ENCODE measurements at regions not wholly inside any gene's neighbourhood (a gene's known extent, or its start where the extent isn't known, plus 50 kb on each side); places are given as distances from the start of the nearest gene placed in this dataset.
A peak's percentile ranks its signal among the peaks of the same experiment; 100 is the strongest.
"Not testable (repeated sequence)": the region's sequence is repeated elsewhere in the genome, so short reads cannot be mapped to it uniquely, and the experiment has no call there.

DNA sequence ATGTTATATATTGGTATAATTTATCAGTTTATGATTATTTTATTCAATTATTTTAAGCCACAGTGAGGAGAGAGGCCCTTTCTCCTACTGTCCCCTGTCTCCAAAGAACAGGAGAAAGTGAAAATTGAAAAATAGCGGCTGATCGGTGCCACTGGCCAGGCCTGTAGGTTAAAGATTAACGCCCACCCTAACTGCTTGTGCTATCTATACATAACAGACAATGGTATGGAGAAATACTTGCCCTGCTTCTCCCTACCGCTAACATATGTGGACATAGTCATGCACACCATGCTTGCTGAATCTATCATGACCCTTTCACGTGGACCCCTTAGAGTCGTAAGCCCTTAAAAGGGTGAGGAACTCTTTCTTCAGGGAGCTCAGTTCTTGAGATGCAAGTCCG lies 67.5 kb downstream of the EIF1AY start:
- Histone ChIP-seq H3K27me3 (no peaks in the 10 kb centered on the region), H3K27ac (no peak overlapping the region), H3K4me1 (no peaks in the 10 kb centered on the region), H3K9me3 (no peaks in the 10 kb centered on the region), H3K36me3 (no peaks in the 10 kb centered on the region), H3K4me3 (no peak overlapping the region)
- TF ChIP-seq, protein P1, sequence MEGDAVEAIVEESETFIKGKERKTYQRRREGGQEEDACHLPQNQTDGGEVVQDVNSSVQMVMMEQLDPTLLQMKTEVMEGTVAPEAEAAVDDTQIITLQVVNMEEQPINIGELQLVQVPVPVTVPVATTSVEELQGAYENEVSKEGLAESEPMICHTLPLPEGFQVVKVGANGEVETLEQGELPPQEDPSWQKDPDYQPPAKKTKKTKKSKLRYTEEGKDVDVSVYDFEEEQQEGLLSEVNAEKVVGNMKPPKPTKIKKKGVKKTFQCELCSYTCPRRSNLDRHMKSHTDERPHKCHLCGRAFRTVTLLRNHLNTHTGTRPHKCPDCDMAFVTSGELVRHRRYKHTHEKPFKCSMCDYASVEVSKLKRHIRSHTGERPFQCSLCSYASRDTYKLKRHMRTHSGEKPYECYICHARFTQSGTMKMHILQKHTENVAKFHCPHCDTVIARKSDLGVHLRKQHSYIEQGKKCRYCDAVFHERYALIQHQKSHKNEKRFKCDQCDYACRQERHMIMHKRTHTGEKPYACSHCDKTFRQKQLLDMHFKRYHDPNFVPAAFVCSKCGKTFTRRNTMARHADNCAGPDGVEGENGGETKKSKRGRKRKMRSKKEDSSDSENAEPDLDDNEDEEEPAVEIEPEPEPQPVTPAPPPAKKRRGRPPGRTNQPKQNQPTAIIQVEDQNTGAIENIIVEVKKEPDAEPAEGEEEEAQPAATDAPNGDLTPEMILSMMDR (IDR thresholded peaks at IDR 0.05) = no peak
- ATAC-seq = no peak
- 79 to 83% methylated on average over 7 of the region's 7 CpGs for WGBS, 2 donors
- DNase-seq = no peak
- intact Hi-C loops (cut with DNase I) = no loop called here

GRCh38 chrY:20648265-20648664 lies 72.7 kb downstream of the EIF1AY start:
- no peak for DNase-seq
- no peaks in the 10 kb centered on the region for H3K9me3 ChIP-seq
- WGBS, 2 donors = 84 to 91% methylated on average over 5 of the region's 5 CpGs
- intact Hi-C loops (cut with DNase I) = no loop called here
- no peak for ATAC-seq
- H3K36me3 ChIP-seq = no peaks in the 10 kb centered on the region
- no peak overlapping the region for H3K27ac ChIP-seq
- H3K27me3 ChIP-seq = no peaks in the 10 kb centered on the region
- no peak overlapping the region for H3K4me3 ChIP-seq
- TF ChIP-seq, protein P1 (IDR thresholded peaks at IDR 0.05) = no peak
- no peaks in the 10 kb centered on the region for H3K4me1 ChIP-seq

DNA sequence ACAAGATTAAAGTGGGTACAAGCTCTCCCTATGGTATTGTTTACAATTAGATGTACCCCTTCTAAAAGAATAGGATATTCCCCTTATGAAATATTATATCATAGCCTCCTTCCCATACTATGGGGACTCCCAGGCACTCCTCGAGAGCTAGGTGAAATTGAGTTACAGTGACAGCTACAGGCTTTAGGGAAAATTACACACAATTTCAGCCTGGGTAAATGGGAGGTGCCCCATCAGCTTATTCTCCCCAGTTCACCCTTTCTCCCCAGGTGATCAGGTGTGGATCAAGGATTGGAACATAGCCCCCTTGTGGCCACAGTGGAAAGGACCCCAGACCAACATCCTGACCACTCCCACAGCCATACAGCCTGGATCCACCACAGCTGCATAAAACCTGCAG lies 73.3 kb downstream of the EIF1AY start:
- 43 to 67% methylated on average over 1 of the region's 1 CpG for WGBS, 2 donors
- ATAC-seq; DNase-seq; H3K9me3 ChIP-seq; H3K36me3 ChIP-seq; H3K27me3 ChIP-seq; intact Hi-C loops (cut with DNase I); H3K4me1 ChIP-seq; H3K4me3 ChIP-seq; H3K27ac ChIP-seq: not testable (repeated sequence)
- TF ChIP-seq, protein P1 (IDR thresholded peaks at IDR 0.05) = peak in 5 of 9 donors; percentile 7 to 26 (median 13)

DNA sequence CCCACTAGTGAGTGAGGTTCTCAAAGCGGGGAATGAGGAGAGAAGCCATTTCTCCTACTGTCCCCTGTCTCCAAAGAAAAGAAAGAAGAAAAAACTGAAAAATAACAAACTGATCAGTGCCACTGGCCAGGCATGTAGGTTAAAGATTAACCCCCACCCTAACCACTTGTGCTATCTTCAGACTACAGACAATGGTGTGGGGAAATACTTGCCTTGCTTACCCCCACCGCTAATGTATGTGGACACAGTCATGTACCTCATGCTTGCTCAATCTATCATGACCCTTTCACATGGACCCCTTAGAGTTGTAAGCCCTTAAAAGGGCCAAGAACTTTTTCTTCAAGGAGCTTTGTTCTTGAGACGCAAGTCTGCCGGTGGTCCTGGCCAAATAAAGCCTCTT lies 75.9 kb downstream of the EIF1AY start:
- Histone ChIP-seq H3K4me1 (no peaks in the 10 kb centered on the region), H3K36me3 (no peaks in the 10 kb centered on the region), H3K9me3 (no peaks in the 10 kb centered on the region), H3K27ac (no peak overlapping the region), H3K4me3 (no peak overlapping the region), H3K27me3 (no peaks in the 10 kb centered on the region)
- TF ChIP-seq, protein P1 (IDR thresholded peaks at IDR 0.05) = no peak
- intact Hi-C loops (cut with DNase I) = no loop called here
- DNase-seq (no peak), ATAC-seq (no peak)
- 88 to 91% methylated on average over 4 of the region's 4 CpGs for WGBS, 2 donors

DNA sequence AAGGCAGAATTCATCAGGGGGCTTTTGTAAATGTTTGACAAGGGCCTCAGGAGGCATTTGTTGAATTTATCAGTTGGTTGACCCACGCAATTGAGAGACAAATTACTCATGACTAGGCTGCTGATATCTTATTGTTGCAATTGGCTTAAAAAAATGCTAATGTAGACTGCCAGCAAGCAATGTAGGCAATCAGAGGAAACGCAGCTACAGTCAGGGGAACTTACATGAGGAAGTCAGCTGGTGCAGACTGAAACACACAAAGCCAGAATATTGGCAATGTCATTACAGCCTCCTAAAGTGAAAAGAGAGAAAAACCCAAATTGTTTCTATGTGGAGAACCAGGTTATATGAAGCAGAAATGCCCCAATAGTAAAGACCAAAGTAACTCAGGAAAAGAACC lies 83.9 kb downstream of the EIF1AY start:
- H3K9me3 ChIP-seq = no peaks in the 10 kb centered on the region
- H3K27ac ChIP-seq = no peak overlapping the region
- H3K4me3 ChIP-seq = no peak overlapping the region
- DNase-seq (no peak), ATAC-seq (no peak)
- H3K4me1 ChIP-seq = no peaks in the 10 kb centered on the region
- intact Hi-C loops (cut with DNase I) = no loop called here
- H3K27me3 ChIP-seq = no peaks in the 10 kb centered on the region
- TF ChIP-seq, protein P1 (IDR thresholded peaks at IDR 0.05) = no peak
- 34 to 40% methylated on average over 2 of the region's 2 CpGs for WGBS, 2 donors
- H3K36me3 ChIP-seq = no peaks in the 10 kb centered on the region
